ENCODE measurements at regions not wholly inside any gene's neighbourhood (a gene's known extent, or its start where the extent isn't known, plus 50 kb on each side); places are given as distances from the start of the nearest gene placed in this dataset.
"Not testable (repeated sequence)": the region's sequence is repeated elsewhere in the genome, so short reads cannot be mapped to it uniquely, and the experiment has no call there.

DNA sequence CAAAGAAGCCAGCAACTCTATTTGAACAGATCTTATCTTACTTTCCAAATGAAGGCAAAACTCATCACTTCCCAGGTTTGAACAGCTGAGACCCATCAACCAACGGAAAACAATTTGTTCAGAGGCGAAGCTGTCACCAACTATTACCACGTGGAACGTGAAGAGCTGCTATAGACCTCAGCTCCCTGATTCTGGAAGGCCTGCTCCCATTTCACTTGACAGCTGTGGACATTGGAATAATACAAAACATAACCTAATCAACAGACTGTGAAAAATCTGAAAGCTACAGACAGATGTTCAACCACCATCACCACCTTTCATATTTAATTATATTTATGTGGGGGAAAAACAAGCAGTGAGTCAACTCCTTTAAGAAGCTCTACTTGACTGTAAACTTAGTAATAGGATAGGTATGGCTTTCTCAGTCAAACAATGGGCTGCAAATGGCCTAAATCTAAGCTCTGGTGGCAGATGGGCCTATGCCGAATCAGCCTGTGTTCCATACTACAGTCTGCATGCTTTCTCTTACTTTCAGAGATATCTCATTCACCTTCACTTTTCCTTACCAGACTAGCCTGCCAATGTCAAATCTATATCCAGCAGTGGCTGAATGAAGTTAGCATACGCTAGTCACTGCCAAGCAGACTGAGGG is 896.4 kb downstream of the TDRD15 start:
- in situ Hi-C loops (cut with HindIII; ENCODE audit: low sequenced_read_pairs), result no loop called here

DNA sequence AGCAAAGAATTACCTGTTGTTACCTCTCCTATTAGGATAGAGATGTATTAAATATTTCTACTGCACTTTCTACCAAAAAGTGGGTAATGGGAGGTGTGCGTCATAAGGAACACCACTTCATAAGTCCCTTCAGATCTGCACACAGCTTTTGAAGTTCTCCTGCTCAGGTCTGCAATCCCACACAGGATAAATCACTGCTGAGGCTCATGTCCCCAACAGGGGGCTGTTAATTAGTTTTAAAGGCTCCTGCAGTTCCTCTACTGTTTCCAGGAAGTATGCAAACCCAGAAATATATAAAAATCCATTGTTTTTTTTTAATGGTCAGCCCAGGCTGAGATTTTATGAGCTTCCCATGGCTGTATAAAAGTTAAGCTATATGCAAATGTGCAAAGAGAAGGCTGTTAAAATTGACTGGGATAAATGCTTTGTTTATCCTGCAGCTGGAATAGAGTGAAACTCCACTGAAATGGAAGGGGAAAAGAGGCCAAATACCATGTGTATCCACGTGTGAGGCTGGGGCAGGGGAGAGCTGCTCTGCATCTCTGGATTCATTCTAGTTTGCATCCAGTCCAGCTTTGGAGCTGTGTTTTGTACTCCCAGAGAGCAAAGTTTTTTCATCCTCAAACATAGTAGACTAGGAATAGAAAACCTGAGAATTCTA is 903.7 kb downstream of the TDRD15 start:
- in situ Hi-C loops (cut with HindIII; ENCODE audit: low sequenced_read_pairs), result no loop called here

DNA sequence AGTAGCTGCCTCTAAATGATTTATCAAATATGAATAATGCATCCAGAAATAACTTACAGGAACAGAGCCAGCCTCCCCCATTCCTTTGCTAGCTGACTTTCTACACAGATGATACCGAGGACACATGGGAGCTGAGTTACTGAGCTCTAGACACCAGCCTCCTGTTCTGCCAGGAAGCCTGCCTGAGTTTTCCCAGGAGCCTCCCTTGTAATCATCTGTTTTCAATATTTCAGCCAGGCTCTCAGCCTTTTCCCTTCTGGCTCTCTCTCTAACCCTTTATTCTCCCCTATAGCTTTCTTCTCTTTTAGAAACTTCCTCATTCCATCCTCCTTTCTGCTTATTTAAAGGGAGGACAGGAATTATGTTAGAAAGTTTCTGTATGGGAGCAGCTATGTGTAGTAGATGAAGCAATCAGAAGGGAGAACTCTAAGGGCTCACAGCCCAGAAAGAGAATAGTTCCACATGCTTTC is 911.6 kb downstream of the TDRD15 start:
- in situ Hi-C loops (cut with HindIII; ENCODE audit: low sequenced_read_pairs), result no loop called here

DNA sequence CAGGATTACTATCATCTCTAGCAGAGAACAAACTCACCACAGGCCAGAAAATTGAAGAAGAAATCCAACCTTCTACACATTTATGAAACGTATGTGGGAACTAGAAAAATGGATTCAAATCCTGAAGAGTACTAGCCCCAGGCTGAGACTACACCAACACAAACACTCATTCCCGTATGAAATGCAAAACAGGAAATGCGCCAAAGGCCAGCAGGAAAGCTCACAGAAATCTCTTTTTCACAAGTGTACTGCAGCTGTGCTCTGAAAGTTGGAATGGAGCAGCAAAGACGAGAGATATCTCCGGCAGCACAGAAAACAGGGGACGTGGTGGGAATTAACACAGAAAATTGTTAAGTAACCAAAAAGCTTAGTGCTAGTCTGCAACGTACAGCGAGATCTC is 913.5 kb downstream of the TDRD15 start:
- in situ Hi-C loops (cut with HindIII; ENCODE audit: low sequenced_read_pairs), result no loop called here

DNA sequence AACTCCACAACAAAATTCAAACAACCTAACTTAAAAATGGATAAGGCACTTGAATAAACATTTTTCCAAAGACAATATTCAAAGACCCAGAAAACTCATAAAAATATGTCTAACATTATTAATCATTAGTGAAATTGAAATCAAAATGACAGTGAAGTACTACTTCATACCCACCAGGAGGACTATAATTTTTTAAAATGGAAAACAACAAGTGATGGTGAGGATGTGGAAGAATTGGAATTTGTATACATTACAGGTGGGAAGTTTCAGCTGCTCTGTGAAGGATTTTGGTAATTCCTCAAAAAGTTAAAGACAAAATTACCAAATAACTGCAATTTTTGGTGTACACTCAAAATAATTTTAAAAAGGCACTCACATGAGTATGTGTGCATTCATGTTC is 920.0 kb downstream of the TDRD15 start:
- in situ Hi-C loops (cut with HindIII; ENCODE audit: low sequenced_read_pairs), result no loop called here

DNA sequence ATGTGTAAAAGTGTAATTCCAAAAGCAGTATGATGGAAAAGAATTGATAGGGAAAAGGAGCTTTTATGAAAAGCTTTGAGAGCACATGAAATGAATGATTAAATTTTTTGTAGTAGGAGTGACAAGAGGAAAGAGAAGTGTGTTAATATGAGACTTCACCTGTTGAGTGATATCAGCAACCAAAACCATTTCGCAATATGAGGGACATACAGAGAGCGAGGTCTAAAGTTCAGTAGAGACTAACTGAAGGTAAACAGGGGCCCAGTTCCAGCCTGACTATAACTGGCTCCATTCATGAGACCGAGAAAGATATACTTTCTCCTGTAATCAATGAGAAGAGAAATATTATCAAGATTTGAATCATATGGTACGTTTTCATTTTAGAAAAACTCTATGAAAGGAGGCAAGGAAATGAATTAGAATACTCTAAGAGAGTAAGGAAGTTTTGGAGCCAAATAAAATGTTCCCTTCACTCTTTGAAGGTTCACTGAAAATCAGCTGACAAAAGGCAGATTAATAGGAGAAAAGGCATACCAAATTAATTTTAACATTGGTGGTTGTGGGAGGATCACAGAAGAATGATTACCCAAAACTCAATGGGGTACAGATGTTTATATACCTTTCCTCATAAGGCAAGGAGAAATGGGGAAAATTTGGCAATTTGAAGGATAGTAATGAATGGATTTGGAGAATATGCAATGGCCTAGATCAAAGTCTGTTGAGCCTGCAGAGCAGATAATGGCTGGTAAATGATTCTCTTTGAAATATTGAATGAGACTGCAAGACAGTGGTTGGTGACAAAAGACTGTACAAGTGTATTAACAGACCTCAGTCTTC is 932.2 kb downstream of the TDRD15 start:
- in situ Hi-C loops (cut with HindIII; ENCODE audit: low sequenced_read_pairs), result no loop called here

DNA sequence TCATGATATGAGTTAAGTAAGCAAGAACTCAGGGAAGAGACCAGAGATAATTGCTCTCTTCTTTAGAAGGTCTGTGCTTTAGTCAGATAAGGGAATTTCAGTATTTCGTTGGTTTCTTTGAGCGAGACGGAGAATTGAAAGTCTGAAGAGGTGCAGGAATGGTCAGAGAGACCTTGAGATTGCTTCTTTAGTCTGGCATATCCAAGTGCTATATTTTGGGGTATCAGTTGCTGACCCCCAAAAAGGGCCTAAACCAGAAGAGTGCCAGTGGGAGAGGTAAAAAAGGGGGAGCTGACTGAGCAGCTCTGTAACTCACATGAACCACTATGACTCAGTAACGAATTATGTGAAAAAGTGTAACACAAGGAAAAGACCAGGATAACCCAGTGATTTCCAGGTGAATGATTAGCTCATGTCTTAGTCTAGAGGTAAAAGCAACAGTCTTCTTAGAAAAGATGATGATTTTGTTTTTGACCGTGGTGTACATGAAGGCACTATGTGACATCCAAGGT is 932.9 kb downstream of the TDRD15 start:
- in situ Hi-C loops (cut with HindIII; ENCODE audit: low sequenced_read_pairs), result no loop called here

DNA sequence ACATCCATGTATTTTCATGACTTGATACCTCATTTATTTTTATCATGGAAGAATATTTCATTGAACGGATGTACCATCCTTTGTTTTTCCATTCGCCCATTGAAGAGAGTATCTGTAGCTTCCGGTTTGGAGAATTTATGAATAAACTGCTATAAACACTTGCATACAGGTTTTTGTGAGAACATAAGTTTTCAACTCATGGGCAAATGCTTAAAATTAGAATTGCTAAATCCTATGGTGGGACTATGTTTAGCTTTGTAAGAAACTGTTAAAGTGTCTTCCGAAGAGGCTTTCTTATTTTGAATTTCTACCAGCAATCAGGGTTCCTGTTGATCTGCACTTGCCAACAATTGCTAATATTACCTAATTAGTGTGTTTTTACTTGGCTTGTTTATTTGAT is 938.9 kb downstream of the TDRD15 start:
- in situ Hi-C loops (cut with HindIII; ENCODE audit: low sequenced_read_pairs), result no loop called here

DNA sequence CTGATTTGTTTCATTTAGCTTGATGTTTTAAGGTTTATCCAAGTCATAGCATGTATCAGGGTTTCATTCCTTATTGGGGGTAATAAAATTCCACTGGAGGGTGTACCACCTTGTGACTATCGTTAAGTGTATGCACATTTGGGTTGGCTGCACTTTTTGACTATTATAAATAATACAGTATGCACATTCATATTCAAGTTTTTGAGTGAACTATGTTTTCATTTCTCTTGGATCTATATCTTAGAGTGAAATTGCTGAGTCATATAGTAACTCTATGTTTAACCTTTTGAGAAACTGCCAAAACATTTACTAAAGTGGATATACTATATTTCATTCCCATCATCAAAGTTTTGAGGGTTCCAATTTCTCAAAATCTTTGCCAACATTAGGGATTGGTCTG is 952.7 kb downstream of the TDRD15 start:
- in situ Hi-C loops (cut with HindIII; ENCODE audit: low sequenced_read_pairs), result no loop called here

DNA sequence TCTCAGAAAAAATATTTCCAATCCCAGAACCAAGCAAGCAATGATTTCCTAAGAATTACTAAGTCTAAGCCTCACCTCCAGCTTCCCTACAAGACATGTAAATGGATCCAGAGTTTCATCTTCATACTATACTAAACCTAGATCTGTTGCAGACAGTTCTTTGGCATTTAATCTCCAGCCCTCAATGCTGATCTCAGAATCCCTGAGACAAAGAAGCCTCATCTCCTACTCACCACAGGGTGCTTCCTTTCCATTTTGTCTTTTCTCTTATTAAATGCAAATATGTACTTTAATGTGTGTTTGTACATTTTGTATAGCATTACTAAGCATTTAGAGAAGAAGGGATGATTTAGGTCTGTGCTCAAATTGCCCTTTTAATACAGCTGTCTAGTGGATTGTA is 954.9 kb downstream of the TDRD15 start:
- in situ Hi-C loops (cut with HindIII; ENCODE audit: low sequenced_read_pairs), result no loop called here

DNA sequence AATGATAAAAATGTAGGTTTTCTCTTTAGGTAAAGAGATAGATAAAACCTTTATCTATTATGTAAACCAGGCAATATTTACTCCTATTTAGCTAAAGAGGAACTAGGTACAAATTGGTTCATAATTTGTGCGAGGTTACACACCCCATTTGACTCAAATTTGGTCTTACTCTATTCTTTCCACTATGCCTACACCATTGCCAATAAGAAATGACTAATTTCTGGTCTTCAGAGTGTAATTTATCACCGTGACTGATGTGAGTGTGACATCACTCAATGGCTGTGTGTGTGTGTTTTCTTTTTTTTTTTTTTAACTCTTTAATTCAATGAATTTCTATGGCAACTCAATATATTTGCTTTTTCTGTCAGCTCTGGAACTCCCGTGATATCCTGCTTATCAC is 955.8 kb downstream of the TDRD15 start:
- in situ Hi-C loops (cut with HindIII; ENCODE audit: low sequenced_read_pairs), result no loop called here

DNA sequence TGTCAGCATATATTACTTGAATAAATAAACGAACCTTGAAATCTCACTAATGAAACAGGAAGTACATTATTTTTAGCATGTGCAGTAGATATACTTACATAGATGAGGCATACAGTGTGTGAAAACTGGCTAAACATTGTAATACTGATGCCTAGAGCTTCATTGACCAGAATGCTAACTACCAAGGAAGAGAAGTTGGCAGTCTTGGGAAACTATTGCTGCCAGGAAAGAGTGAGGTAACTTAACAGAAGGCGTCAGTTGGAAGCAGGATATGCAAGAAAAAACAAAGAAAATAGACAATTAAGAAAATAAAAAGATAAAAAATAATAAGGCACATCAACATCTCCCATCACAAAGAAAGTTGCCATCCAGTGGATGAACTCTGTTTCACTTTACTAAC is 963.0 kb downstream of the TDRD15 start:
- in situ Hi-C loops (cut with HindIII; ENCODE audit: low sequenced_read_pairs), result no loop called here

DNA sequence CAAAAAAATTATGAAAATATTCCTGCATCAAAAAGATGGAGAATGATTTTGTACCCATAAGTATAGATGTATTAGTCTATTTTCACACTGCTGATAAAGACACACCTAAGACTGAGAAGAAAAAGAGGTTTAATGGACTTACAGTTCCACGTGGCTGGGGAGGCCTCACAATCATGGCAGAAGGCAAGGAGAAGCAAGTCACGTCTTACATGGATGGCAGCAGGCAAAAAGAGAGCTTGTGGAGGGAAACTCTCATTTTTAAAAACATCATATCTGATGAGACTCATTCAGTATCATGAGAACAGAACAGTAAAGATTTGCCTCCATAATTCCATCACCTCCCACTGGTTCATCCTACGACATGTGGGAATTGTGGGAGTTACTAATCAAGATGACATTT is 979.8 kb downstream of the TDRD15 start:
- in situ Hi-C loops (cut with HindIII; ENCODE audit: low sequenced_read_pairs), result not testable (repeated sequence)

DNA sequence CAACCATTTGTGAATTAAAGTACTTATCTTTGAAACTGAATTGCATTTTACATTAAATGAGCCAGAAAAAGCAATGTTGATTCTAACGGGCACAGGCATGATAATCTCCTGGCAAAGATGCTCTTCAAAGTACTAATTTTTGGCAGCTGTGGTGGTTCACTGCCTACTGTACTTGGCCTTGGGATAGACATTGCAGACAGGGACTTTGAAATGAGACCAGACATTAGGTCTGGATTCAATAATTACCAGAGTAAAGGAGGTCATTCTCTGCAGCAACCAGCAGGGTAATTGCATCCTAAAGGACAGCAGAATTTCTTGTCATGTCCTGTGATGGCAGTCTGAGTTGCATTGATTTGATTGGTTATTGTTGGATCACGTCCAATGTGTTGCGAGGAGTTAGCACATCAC is 986.5 kb downstream of the TDRD15 start:
- in situ Hi-C loops (cut with HindIII; ENCODE audit: low sequenced_read_pairs), result no loop called here

DNA sequence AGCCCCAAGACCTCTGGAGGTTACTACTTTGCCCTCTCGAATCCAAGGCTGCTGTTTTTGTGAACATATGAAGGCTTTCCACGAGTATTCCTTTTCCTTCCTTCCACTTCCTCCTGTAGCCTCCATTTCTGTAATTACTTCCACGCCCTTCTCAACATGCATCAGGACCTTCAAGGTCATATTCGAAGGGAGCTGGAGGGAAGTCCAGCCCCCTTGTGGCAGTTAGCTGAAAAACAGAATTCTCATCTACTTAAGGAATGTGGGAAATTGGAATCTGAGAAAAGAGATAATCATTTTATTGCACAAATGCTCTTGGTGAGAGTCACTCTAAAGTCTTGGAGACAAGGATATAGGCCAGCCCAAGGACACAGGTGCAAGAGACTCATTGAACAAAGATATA is 1000.2 kb downstream of the TDRD15 start:
- in situ Hi-C loops (cut with HindIII; ENCODE audit: low sequenced_read_pairs), result no loop called here

DNA sequence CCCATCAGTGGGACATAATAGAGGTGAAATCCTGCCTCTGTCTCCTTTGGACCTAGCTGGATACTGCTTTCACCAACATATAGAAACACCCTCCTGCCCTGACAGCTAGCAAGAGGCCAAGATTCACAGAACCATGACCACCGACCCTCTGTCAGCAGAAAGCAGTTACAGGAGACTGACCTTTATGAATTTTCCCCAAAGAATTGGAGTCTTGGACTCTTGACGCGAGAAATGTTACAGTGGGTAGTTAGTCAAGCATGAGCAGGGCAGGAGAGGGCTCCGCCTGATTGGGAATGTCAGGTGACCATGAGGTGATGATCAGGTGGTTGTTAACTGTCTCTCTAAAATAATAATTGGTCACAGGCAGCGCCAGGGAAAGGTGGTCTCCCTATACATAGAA is 1002.3 kb downstream of the TDRD15 start:
- in situ Hi-C loops (cut with HindIII; ENCODE audit: low sequenced_read_pairs), result no loop called here

DNA sequence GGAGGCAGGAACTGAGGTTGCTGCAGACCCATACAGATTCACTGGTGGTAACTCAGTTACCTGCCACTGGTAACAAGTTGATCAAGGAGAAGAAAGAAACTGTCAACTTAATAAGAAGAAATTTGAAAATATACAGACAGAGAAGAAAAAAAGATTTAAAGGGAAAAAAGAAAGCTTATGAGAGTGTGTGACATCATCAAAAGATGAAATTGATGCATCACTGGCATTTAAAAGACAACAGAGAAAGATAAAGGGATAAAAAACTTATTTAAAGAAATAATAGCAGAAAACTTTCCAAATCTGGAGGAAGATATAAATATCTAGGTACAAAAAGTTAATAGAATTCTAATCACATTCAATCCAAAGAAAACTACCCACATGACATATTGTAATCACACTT is 1003.2 kb downstream of the TDRD15 start:
- in situ Hi-C loops (cut with HindIII; ENCODE audit: low sequenced_read_pairs), result no loop called here

DNA sequence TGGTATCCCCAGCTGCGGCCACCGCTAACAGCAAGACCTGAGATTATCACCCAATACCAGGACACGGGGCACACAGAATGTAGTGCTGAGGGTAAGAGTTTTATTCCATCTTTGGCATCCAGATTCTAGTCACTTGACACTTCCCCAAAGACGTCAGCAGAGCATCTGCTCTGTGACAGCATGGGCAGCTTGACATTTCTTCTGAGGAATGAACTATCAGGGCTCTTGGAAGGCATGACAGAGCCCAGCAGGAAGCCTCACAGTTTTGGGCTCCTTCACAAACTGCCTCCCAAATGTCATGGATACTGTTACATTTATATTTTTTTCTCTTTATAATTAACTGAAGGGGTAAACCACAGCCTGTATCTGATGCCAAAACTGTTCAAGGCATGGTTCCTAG is 1010.7 kb downstream of the TDRD15 start:
- in situ Hi-C loops (cut with HindIII; ENCODE audit: low sequenced_read_pairs), result no loop called here

DNA sequence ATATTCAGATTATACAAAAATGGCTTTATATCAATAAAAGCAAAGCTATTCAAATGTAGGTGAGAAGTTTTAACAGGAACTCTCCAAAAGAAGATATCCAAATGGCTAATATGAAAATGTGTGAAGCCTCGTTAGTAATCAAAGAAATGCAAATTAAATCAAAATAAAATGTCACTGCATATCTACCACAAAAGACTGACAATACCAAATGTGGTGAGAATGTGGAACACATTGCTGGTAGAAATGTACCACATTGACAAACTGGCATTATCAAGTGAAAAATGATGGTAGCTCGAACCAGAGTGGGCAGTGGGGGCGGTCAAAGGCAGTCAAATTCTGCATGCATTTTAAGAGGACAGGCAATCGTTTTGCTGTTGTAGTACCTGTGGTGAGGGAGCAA is 1012.7 kb downstream of the TDRD15 start:
- in situ Hi-C loops (cut with HindIII; ENCODE audit: low sequenced_read_pairs), result no loop called here

DNA sequence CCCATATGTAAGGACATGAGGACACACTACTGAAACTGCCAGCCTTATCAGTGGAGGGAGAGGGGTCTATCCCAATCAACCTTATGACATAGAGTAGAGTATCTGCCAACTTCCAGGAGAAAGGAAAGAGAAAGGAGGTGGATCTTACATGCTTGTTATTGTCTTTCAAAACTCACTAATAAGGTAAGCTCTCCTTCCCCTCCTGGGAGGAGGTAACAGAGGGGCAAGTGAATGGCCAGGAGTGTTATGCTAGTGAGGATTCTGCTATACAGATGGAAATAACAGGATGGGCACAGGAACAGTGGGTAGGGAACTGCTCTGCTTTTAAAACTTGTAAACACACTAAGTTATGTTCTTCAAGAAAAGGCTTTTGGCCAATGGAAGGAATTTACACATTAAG is 1020.1 kb downstream of the TDRD15 start:
- in situ Hi-C loops (cut with HindIII; ENCODE audit: low sequenced_read_pairs), result no loop called here

DNA sequence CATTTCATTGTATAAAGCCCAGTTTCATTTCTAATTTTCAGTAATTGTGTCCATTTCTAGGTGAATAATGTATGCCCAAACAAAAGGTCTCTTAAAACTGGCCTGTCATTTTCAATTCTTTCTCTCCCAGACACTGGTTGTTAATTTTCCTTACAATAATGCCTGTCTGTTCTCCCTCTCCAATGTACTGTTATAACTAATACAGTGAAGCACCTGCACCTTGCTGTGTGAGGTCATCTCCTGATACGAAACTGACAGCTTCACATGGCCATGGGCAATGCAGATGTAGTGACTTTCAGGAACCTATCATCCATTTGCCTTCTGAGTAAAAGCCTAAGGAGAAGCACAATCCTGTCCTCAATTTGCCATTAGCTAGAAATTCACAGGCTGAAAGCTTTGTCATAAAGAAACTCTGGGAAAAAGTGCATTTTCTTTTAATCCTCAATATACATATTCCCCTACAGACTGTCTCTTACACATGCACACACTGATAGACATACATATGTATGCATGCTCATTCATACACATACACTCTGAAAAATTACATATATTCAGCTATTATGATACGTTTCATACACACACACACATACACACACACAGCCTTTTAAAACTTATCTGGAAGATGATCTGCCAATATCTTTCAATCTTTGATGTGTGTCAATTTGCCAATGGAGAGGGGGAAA is 1030.3 kb downstream of the TDRD15 start:
- in situ Hi-C loops (cut with HindIII; ENCODE audit: low sequenced_read_pairs), result no loop called here

All from endothelial cell of hepatic sinusoid (primary cell).